Activated naive CD4-positive, alpha-beta T cell treated with anti-CD3 and anti-CD28 coated beads for 36 hours (primary cell): ENCODE measurements at regions not wholly inside any gene's neighbourhood (a gene's known extent, or its start where the extent isn't known, plus 50 kb on each side); places are given as distances from the start of the nearest gene placed in this dataset.

Experiments
- CTCF ChIA-PET: fragments of 350-600 bp; sonication (Branson Sonifier 250); formaldehyde crosslinking; loops from one replicate; lab custom pipeline; 2021; ENCODE audit warnings: antibody characterized with exemption; lab: Charles Lee
- DNase-seq: peaks from one replicate; pipeline ENCODE4 v3.0.0-alpha.2; 2020
- H3K27ac Mint-ChIP-seq: one replicate; pipeline ENCODE4 v1.8.0; 2021; ENCODE audit warnings: mild to moderate bottlenecking, mixed read lengths
- H3K27me3 Mint-ChIP-seq: one replicate; pipeline ENCODE4 v1.8.0; 2021; ENCODE audit warnings: low read depth, mixed read lengths
- H3K36me3 Mint-ChIP-seq: one replicate; pipeline ENCODE4 v1.8.0; 2021; ENCODE audit warnings: low read depth, mixed read lengths
- H3K4me1 Mint-ChIP-seq: one replicate; pipeline ENCODE4 v1.8.0; 2021; ENCODE audit warnings: low read depth, mixed read lengths
- H3K4me3 Mint-ChIP-seq: one replicate; pipeline ENCODE4 v1.8.0; 2021; ENCODE audit warnings: mild to moderate bottlenecking, moderate library complexity, mixed read lengths
- H3K9me3 Mint-ChIP-seq: one replicate; pipeline ENCODE4 v1.8.0; 2021; ENCODE audit warnings: mixed read lengths
- intact Hi-C: fragments of 100-400 bp; cut with micrococcal nuclease; formaldehyde crosslinking; loops from one replicate; pipeline ENCODE4 v1.15.1; 2023

DNA sequence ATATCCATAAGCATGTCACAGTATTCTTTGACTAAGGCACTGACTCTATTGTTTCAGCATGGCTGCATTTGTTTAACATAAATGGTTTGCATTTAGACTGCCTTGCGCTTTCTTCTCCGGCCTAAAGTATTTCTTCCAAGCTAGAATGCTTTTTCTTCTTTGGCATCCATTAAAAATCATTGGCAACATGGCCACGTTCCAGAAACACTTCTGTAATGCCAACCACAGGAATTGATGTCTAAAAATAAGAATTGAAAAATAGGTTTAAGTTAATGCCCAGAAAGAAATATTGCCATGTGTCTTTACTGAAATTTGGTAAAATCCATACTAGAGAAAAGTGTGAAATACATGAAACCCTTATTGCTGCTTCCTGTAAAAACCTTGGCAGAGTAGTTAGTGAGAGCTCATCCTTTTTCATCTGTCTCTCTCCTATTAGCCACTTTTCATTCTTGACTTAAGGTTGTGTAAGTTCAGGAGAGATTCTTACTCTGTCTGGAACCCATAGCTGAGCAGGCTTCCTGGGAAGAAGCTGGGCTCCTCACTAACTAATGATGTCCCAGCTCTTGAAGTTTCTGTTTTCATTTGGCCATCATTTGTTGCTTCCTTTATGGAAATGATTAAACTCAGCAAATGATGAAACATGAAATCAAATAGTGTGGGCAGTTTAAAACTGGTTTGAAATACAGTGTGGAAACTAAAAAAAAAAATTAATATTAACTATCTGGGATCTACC is 58.2 kb upstream of the RPS23 start:
- intact Hi-C loops, result no loop called here
- H3K27ac Mint-ChIP-seq, result no peak overlapping the region
- CTCF ChIA-PET, result no interaction called here

DNA sequence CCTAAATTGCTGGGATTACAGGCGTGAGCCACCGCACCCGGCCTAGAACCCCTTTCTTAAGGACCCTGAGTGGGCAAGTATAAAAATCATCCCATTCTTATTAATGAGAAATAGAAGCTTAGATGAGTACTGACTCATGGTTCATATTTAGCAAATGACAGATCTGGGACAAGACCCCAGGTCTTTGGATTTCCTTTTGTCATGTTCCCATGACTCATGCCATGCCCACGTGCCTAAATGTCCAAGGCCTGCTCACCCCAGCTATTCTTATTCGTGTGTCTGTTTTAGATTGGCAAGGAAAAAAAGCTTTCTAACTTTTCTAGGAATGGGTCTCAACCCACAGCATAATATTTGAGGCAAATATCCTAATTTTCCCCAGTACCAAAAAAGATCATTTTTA is 57.7 kb upstream of the RPS23 start:
- CTCF ChIA-PET, result no interaction called here
- Mint-ChIP-seq H3K36me3 (no peaks in the 10 kb centered on the region), H3K4me3 (no peak overlapping the region), H3K27me3 (peaks cover 6% of the 10 kb centered on the region), H3K9me3 (no peaks in the 10 kb centered on the region), H3K4me1 (no peaks in the 10 kb centered on the region), H3K27ac (no peak overlapping the region)
- DNase-seq, result no peak
- intact Hi-C loops, result no loop called here

More for the DNA sequence above, 58.2 kb upstream of the RPS23 start:
- H3K36me3 Mint-ChIP-seq, result no peaks in the 10 kb centered on the region
- DNase-seq, result no peak
- no peaks in the 10 kb centered on the region for H3K4me1 Mint-ChIP-seq
- H3K9me3 Mint-ChIP-seq, result no peaks in the 10 kb centered on the region
- H3K27me3 Mint-ChIP-seq, result peaks cover 6% of the 10 kb centered on the region
- H3K4me3 Mint-ChIP-seq, result no peak overlapping the region

DNA sequence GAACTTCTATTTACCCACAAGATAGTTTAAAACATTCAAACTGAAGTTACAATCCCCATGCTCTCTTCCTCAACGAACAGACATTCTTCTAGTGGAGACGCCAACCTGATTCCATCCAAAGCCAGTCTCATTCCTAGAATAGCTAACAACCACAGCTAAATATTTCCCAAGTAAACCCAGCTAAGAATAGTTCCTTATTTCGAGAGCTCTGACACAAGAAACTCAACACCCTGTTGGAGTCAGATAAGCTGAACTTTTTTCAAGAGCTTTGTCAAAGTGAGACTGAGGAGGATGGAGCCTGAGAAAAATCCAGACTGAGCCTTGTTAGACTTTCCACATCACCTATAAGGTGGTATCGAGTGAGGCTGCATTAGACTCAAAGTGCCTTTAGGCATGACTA is 56.7 kb upstream of the RPS23 start:
- no peak for DNase-seq
- Mint-ChIP-seq H3K36me3 (no peaks in the 10 kb centered on the region), H3K4me1 (no peaks in the 10 kb centered on the region), H3K9me3 (no peaks in the 10 kb centered on the region), H3K4me3 (no peak overlapping the region), H3K27ac (no peak overlapping the region), H3K27me3 (peaks cover 7% of the 10 kb centered on the region)
- CTCF ChIA-PET, result interaction anchor here (0.7 kb wide), 1 partner anchor 16 kb away, joined by 4 read pairs; no protein-coding TSS in a partner anchor
- intact Hi-C loops, result no loop called here

DNA sequence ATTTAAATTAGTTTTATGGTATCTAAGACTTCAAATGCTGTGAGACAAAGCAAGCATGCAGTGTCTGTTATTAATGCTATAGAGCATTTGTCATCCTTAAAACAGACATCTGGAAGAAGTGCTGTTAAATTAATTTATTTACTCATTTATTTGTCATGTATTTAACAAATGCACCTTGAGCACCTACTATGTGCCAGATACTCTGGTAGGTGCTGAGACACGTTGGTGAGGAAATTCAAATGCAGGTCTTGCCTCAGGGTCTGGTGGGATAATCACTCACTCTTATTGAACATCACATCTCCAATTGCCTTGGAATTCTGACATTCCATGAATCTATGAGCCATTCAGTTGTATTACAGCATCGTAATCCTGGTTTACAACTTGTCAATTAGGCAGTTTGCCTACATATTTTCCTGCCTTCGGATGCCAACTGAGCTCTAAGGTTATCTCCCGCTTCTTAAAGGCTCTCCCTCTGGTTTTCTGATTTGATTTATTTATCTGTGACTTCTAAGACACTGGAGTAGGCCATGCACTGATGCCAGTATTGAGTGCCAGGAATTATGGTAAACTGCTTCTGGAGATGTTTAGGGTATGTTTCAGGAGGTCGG is 56.0 kb upstream of the RPS23 start:
- CTCF ChIA-PET, result interaction anchor here (0.7 kb wide), 1 partner anchor 16 kb away, joined by 4 read pairs; no protein-coding TSS in a partner anchor
- intact Hi-C loops, result no loop called here
- H3K27me3 Mint-ChIP-seq, result peaks cover 3% of the 10 kb centered on the region
- no peak overlapping the region for H3K4me3 Mint-ChIP-seq
- DNase-seq, result no peak
- no peaks in the 10 kb centered on the region for H3K9me3 Mint-ChIP-seq
- no peak overlapping the region for H3K27ac Mint-ChIP-seq
- no peaks in the 10 kb centered on the region for H3K4me1 Mint-ChIP-seq
- no peaks in the 10 kb centered on the region for H3K36me3 Mint-ChIP-seq

DNA sequence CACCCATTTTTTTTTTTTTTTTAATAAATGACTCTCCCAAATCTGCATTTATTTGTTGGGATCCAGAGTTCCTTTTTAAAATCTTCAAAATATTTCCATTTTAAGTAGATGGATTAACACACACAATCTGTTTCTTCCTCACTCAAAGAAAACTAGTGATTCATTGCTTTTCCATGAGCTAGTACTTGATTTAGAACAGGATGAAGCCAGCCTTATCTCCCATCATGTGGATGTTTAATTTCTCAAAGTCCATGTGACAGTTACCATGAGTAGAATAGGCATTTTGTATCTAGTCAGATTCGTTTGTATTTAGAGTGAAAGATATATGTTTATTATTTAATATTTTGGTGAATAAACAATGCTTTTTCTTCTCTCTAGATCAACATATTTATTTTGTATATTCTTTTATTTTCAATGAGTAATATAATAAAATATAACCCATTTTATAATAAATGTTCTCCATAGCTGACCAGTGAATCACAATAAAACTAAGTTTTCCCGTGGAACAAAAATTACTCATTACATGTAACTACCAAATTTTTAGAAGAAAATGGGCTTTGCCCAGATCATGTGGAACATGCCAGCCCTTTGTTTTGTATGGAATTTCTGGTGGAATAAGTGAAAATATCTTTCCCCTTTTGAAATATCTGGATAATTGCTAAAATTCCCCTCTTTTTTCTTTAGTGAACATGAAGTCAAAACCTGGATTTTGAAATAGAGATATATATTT is 54.9 kb upstream of the RPS23 start:
- Mint-ChIP-seq H3K36me3 (no peaks in the 10 kb centered on the region), H3K4me1 (no peaks in the 10 kb centered on the region), H3K4me3 (no peak overlapping the region), H3K27ac (no peak overlapping the region), H3K27me3 (peaks cover 3% of the 10 kb centered on the region), H3K9me3 (no peaks in the 10 kb centered on the region)
- DNase-seq, result no peak
- CTCF ChIA-PET, result no interaction called here
- intact Hi-C loops, result no loop called here

DNA sequence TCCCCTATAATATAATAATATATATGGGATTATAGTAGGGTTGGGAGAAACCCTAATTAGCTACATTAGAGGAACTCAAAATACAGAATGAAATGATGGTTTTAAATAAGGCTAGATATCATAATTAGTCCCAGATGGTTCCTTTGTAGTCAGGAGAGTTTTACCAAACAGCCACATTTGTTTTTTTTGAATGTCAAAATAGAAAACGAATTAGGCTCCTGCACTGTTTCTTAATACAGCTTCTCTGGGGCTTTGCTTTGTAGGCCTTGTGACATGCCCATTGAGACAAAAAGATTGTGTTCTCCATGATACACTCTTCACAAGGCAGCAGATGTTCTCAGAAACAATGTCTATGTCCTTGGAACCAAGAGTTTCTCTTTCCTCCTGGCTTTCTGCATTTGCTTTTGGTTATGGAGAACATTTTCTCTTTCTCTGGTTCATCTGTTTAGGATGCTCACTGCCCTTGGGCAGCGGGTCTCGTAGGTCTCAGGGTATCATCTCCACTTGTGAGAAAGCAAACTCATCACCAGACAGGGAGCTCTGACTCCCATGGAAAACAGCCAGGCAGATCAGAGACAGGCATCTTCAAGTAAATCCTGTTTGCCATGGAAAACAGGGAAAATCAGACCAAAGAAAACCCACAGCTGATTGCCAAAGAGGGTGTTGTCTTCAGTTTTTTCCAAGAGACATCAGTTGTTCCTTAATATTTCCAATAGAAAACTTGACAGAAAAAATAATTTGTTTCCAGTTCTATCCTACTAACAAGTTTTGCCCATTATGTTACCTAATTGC is 54.1 kb upstream of the RPS23 start:
- DNase-seq, result no peak
- H3K4me1 Mint-ChIP-seq, result no peaks in the 10 kb centered on the region
- intact Hi-C loops, result no loop called here
- no peak overlapping the region for H3K4me3 Mint-ChIP-seq
- CTCF ChIA-PET, result interaction anchor here (0.7 to 1.2 kb wide), 2 partner anchors 18 to 20 kb away, joined by 3 read pairs; no protein-coding TSS in a partner anchor
- no peaks in the 10 kb centered on the region for H3K36me3 Mint-ChIP-seq
- H3K27me3 Mint-ChIP-seq, result peaks cover 3% of the 10 kb centered on the region
- H3K9me3 Mint-ChIP-seq, result no peaks in the 10 kb centered on the region
- no peak overlapping the region for H3K27ac Mint-ChIP-seq

DNA sequence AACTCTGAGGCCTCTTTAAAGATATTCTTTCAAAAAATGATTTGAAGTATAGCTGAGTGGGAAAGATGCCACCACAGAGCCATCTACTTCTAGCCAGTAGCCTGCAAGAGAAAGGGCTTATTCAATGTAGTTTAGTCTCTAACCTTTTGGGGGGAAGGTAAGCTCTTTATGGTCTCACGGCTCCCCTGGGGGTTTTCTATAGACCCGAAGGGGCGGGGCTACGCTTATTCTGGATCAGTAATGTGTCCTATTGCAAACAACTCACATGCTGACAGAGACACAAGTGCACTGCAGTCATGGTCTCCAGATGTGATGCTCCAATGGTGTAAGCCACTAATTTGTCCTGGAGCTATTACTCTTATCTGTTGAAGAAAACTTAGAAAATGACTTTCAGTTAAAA is 53.4 kb upstream of the RPS23 start:
- intact Hi-C loops, result no loop called here
- no peak overlapping the region for H3K27ac Mint-ChIP-seq
- peaks cover 3% of the 10 kb centered on the region for H3K27me3 Mint-ChIP-seq
- H3K4me1 Mint-ChIP-seq, result no peaks in the 10 kb centered on the region
- no peak overlapping the region for H3K4me3 Mint-ChIP-seq
- CTCF ChIA-PET, result interaction anchor here (0.7 to 1.2 kb wide), 2 partner anchors 18 to 20 kb away, joined by 3 read pairs; no protein-coding TSS in a partner anchor
- no peaks in the 10 kb centered on the region for H3K36me3 Mint-ChIP-seq
- no peaks in the 10 kb centered on the region for H3K9me3 Mint-ChIP-seq
- no peak for DNase-seq

DNA sequence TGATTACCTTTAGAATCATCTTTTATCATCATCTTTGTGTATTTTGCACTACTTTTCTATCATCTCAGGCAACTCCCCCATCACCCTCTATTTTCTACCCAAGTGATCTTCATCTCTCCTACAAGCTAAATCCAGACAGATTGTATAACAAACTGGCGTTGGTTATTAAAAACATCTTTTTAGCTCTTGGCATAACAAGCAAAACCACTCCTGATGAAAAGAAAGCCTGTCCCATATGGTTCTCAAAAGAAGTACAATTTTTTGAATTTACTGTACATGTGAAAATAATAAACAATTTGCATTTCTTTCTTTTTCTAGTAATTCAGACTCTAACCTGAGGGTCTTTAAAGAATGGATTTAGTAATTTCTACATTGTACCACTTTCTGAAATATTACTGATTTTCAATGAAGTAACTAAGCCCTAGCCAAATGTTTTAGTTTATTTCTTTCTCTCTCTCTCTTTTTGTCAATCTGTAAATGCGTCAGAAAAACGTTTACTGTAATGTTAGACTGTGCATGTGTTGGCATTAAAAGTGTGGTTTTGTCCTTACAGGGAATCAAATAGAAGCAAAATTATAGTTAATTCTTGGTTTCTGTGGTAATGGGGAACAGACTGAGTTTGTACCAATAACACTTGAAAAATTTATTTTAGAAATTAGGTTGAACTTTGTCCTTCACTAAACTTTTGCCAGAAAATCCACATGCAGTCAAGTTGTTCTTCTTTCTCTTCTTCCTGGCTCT is 52.5 kb upstream of the RPS23 start:
- no peak for DNase-seq
- CTCF ChIA-PET, result no interaction called here
- no peak overlapping the region for H3K27ac Mint-ChIP-seq

DNA sequence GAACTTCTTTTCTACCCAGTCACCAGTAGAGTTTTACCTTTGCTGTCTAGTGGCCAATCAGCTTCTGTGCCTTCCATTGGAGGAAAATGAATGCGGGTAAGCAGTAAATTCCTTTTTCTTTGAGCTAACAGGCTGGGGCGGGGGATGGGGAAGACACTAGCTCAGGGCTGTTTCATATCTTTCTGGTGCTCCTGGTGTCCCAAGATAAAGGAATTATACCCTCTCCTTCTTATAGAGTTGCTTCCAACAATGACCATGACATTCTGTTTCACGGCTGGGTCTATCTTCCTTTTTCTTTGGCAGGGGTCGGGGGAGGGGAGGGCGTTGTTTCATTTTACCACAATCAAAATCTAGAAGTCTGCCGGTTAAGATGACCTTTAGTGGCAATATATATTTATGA is 51.2 kb upstream of the RPS23 start:
- no peak for DNase-seq
- intact Hi-C loops, result no loop called here
- no peaks in the 10 kb centered on the region for H3K36me3 Mint-ChIP-seq
- no peak overlapping the region for H3K27ac Mint-ChIP-seq
- no peaks in the 10 kb centered on the region for H3K4me1 Mint-ChIP-seq
- H3K27me3 Mint-ChIP-seq, result peaks cover 3% of the 10 kb centered on the region
- CTCF ChIA-PET, result no interaction called here
- H3K9me3 Mint-ChIP-seq, result no peaks in the 10 kb centered on the region
- H3K4me3 Mint-ChIP-seq, result no peak overlapping the region

More for the DNA sequence above, 52.5 kb upstream of the RPS23 start:
- H3K9me3 Mint-ChIP-seq, result no peaks in the 10 kb centered on the region
- peaks cover 3% of the 10 kb centered on the region for H3K27me3 Mint-ChIP-seq
- intact Hi-C loops, result no loop called here
- no peaks in the 10 kb centered on the region for H3K36me3 Mint-ChIP-seq
- H3K4me3 Mint-ChIP-seq, result no peak overlapping the region
- H3K4me1 Mint-ChIP-seq, result no peaks in the 10 kb centered on the region
